NB4 (cell line): ENCODE measurements at regions not wholly inside any gene's neighbourhood (a gene's known extent, or its start where the extent isn't known, plus 50 kb on each side); places are given as distances from the start of the nearest gene placed in this dataset.

ENCODE experiments used
- DNase-seq: peaks from one replicate; pipeline ENCODE4 v3.0.0; 2010; ENCODE audit warnings: low read depth
- H3K4me3 ChIP-seq: one replicate; pipeline ENCODE4 v1.5.1; 2011; ENCODE audit warnings: mild to moderate bottlenecking, low read depth, low read length, moderate library complexity
- MYC ChIP-seq: IDR thresholded peaks from 2 replicates; pipeline ENCODE4 v1.6.1; 2011; ENCODE audit warnings: low read depth, low read length
- POLR2A ChIP-seq: IDR thresholded peaks from 2 replicates; pipeline ENCODE4 v1.6.1; 2011; ENCODE audit warnings: mild to moderate bottlenecking; ENCODE audit not compliant: insufficient read length; ENCODE audit errors: extremely low read depth
- TF ChIP-seq, protein P1 (sequence below): IDR thresholded peaks from one replicate; pipeline ENCODE4 v1.5.1; 2012; ENCODE audit warnings: low read depth, low read length
- TF ChIP-seq, protein P2 (sequence below): IDR thresholded peaks from 2 replicates; pipeline ENCODE4 v1.6.1; 2011; ENCODE audit warnings: low read depth, low read length

DNA sequence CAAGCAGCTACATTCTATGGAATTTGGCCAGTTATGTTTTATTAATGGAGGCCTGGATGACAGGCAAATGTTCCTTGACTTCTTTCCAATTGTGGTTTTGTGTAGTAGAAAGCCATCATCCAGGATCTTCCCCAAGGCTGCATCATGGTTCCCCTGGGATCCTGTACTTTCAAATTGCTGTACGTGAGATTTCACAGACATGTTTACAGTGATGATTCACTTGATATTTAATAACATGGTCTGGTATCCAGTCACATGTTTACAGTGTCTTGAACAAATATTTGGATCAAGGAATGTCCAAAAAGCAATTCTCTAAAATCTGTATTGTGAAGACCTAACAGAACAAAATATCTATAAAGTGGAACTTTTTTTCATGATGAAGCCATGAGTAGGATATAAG is 68.3 kb upstream of the ST6GALNAC3 start:
- no peak overlapping the region for H3K4me3 ChIP-seq
- TF ChIP-seq POLR2A = no peak
- TF ChIP-seq MYC = no peak
- TF ChIP-seq, protein P1, sequence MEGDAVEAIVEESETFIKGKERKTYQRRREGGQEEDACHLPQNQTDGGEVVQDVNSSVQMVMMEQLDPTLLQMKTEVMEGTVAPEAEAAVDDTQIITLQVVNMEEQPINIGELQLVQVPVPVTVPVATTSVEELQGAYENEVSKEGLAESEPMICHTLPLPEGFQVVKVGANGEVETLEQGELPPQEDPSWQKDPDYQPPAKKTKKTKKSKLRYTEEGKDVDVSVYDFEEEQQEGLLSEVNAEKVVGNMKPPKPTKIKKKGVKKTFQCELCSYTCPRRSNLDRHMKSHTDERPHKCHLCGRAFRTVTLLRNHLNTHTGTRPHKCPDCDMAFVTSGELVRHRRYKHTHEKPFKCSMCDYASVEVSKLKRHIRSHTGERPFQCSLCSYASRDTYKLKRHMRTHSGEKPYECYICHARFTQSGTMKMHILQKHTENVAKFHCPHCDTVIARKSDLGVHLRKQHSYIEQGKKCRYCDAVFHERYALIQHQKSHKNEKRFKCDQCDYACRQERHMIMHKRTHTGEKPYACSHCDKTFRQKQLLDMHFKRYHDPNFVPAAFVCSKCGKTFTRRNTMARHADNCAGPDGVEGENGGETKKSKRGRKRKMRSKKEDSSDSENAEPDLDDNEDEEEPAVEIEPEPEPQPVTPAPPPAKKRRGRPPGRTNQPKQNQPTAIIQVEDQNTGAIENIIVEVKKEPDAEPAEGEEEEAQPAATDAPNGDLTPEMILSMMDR = no peak
- no peak for DNase-seq

DNA sequence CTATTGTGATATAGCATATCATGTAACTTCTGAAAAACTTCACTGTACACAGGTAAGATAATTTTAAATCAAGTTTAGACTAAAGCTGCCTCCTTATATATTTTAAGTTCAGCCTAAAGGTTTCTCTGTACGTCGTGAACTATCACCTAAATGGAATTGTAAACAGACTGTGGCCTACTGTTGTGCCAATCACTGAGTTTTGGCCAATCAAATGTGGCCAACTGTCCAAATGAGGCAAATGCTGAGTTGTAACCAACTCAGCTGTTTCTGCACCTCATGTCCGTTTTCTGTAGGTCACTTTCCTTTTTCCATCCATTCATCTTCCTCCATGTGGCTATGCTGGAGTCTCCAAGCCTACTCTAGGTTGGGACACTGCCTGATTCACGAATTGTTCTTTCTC is 63.7 kb upstream of the ST6GALNAC3 start:
- H3K4me3 ChIP-seq = no peak overlapping the region
- TF ChIP-seq MYC (no peak), POLR2A (no peak)
- TF ChIP-seq, protein P2, sequence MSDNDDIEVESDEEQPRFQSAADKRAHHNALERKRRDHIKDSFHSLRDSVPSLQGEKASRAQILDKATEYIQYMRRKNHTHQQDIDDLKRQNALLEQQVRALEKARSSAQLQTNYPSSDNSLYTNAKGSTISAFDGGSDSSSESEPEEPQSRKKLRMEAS = no peak
- TF ChIP-seq, protein P1 = no peak
- DNase-seq = no peak

DNA sequence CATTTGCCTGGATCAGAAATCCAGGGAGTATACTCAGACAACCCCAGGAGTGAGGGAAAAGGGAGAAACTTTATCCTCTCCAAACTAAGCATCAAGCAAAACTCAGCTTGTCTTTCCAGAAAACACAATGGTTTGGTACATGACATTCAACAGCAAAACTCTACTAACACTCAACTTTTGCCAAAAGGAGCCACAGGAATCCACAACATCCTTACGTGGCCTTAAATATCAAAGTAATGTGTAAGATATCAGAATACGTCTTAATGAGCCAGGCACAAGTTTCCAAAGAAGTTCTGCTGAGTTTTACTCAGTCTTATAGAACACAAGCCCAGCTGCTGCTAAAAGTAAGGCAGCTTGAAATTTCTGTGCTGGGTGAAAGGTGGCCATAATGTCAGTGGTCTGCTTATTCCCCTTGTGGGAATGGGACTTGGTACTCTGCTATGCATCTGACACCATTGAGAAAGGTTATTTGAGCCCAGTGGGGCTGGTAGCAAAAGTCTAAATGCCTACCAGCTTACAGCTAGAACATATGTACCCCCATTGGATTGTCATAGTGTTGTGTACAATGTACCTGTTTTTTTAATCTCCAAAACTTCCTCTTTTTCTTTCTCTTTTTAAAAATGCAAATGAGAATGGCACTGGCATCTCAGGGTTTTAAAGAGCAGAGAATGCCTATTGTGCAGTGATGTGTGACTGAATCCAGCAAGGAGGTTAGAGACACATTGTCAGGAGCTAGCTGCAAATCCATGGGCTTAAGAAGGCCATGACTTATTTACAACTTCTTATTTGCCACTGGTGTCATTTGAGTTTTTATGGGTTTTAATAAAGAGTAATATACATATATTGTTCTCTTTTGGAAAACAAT is 62.0 kb upstream of the ST6GALNAC3 start:
- H3K4me3 ChIP-seq = no peak overlapping the region
- TF ChIP-seq, protein P1 = no peak
- TF ChIP-seq MYC = no peak
- no peak for DNase-seq

DNA sequence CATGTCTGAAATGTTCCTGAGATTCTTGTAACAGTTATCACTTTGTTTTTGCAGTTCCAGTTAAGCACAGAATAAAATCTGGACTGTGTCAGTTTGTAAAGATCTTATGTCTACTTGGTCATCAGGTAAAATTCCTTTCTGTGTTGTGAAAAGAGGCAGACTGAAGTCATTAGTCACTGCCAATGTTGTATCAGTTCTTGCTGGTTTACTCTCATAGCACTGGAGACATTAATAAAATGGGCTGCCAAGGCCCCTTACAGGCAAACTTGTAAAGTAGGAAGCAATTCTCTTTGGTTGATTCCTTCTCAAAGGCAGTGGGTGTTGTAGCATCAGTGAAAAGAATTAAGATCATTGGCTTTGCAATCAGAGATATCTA is 61.4 kb upstream of the ST6GALNAC3 start:
- DNase-seq = no peak
- no peak for TF ChIP-seq POLR2A
- TF ChIP-seq, protein P1 = no peak
- TF ChIP-seq MYC = no peak
- TF ChIP-seq, protein P2 = no peak
- H3K4me3 ChIP-seq = no peak overlapping the region

DNA sequence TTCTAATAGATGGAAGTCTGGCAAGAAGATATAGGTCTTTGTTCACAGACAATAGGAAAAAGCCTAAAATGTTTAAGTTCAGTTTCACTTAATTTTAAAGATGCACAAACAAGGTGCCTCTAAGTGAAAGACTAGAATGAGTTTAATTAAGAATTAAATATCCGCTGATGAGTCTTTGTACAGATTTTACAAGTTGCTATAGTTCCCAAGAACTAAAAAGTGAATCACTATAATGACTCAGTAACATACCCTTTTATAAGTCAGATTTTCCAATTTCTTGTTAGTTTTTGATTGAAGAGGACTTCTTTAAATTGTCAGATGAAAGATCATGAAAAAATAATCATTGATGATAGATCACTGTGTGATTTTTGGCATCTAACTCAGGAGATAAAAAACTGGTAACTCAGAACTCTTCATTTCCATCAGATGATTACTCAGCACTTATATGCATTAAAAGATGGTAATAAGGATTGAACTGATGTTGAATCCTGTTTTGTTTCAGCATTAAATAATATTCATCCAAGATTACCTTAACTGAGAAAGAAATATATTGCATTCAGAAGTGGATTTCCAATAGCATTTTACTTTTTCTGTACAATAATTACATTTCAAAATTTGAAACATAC is 59.0 kb upstream of the ST6GALNAC3 start:
- no peak for DNase-seq
- TF ChIP-seq, protein P2 = no peak
- H3K4me3 ChIP-seq = no peak overlapping the region

DNA sequence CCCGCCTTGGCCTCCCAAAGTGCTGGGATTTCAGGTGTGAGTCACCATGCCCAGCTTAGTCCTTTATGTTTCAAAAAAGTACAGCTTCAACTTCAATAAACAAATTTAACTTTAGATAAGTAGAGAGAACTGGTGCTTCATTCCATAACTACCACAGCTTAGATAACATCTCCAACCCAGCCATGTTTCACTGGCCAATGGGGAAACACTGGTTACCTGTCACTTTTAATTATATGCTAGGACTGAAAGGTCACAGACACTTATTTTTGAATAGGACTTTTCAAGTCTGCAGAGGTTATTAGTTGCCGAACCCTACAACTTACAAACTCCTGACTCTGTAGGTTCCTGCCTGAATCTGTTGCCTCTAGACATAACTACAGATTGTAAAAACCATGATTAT is 56.5 kb upstream of the ST6GALNAC3 start:
- H3K4me3 ChIP-seq = no peak overlapping the region
- no peak for DNase-seq
- TF ChIP-seq MYC (no peak), POLR2A (no peak)
- TF ChIP-seq, protein P2 = no peak
- TF ChIP-seq, protein P1 = no peak
